NCI-H2227 (cell line): ENCODE measurements at regions not wholly inside any gene's neighbourhood (a gene's known extent, or its start where the extent isn't known, plus 50 kb on each side); places are given as distances from the start of the nearest gene placed in this dataset.
"Not testable (repeated sequence)": the region's sequence is repeated elsewhere in the genome, so short reads cannot be mapped to it uniquely, and the experiment has no call there.

Experiments used
- DNase-seq: peaks from one replicate; lab custom pipeline; 2025; ENCODE audit not compliant: unreplicated experiment; lab: John Stamatoyannopoulos, UW

GRCh38 chr1:229002451-229002960, 267.2 kb downstream of the RHOU start:
- no peak for DNase-seq

- no peak for DNase-seq
These were observed 267.5 kb upstream of the RAB4A start for GRCh38 chr1:229003233-229004031.

- no peak for DNase-seq
These were observed 266.7 kb upstream of the RAB4A start for GRCh38 chr1:229004066-229004833.

- DNase-seq: no peak
These were observed 265.8 kb upstream of the RAB4A start for GRCh38 chr1:229005097-229005496.

GRCh38 chr1:229005556-229005955, 265.4 kb upstream of the RAB4A start:
- no peak for DNase-seq

DNA sequence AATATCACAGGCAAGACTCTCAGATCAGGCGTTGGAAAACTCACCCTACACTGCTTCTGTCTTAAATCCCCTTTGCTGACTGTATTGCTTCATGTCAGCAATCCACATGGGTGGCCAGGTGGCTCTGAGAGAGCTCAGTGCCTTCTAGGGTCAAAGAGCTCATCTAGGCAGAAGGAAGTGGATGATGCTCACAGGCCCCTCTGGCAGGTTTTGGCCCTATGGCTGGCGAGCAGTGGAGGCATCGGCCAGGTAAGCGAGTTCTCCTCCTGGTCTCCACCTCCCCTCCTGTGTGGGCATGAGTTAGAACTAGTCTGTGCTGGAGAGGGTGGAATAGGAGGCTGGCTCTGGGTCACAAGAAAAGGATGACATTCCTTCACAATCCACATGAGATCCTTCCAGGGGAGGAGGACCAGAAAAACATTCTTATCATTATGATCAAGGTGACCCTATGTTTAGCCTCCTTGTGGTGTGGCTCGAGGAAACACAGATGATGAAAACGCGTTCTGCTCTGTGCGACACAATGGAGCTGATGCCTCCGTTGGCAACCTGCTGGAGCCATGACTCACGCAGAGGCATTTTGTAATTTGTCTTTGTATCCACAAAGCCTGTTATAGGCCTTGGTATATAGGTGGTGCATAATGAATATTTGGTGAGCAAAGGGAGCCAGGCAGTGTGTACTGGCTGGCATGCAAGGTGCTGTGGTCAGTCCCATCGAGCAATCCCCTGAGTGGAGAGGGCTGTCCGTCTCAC, 264.6 kb upstream of the RAB4A start:
- DNase-seq: no peak

DNA sequence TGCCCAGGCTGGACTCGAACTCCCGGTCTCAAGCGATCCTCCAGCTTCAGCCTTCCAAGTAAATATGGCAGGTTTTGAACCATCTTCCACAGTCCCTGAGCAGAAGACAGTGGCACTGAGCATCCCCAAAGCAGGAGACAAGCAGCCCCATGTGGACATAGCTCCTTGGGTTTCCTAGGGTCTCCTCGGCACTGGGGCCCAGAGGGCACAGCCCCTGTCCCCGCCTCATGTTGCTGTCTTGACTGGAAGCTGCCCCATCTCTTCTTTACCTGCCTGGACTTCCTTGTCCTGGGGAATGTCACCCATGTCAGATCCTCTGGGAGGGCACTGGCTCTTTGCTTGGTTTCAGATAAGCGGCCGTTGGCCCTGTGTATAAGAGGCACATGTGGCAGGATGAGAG, 263.7 kb upstream of the RAB4A start:
- no peak for DNase-seq

DNA sequence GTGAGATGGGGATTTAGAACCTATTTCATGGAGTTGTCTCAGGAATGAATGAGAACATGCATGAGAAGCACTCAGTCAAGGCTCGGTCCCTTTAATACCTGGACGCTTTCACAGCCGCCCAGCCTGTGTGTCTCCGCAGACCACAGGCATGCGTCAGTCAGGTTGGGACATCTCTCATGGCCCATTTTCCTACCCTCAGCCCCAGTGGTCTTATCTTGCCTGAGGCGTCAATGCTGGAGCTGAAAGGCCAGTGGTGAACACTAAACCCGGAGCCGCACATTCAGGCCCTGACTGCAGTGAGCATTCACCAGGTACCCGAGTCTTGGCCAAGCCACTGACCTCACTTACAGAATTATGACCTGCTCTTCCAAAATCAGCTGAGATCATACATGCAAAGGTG, 263.2 kb upstream of the RAB4A start:
- DNase-seq: no peak

GRCh38 chr1:229008347-229008746, 262.6 kb upstream of the RAB4A start:
- not testable (repeated sequence) for DNase-seq

- no peak for DNase-seq
These were observed 259.9 kb upstream of the RAB4A start for GRCh38 chr1:229011022-229011421.

DNA sequence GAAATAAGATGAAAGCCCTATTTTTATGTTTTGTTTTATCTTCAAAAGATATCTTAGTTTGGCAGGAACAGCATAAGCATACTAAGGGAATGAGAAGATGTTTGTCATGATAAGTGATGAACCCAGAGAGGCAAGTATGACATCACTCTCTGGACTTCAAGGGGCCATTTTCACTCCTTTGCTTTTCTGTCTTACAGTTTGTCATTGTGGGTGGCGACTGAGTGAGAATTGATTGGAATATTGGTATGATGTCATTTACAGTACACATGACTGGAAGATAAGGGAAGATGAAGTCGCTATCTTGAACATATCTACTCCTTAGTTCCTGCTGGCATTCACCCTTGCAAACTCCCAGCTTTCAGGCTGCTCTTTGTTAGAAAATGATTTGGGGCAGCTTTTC, 258.1 kb upstream of the RAB4A start:
- DNase-seq: no peak

- no peak for DNase-seq
These were observed 256.9 kb upstream of the RAB4A start for GRCh38 chr1:229013981-229014380.

- no peak for DNase-seq
These were observed 255.1 kb upstream of the RAB4A start for GRCh38 chr1:229015806-229016205.

GRCh38 chr1:229017091-229017490, 253.8 kb upstream of the RAB4A start:
- no peak for DNase-seq

DNA sequence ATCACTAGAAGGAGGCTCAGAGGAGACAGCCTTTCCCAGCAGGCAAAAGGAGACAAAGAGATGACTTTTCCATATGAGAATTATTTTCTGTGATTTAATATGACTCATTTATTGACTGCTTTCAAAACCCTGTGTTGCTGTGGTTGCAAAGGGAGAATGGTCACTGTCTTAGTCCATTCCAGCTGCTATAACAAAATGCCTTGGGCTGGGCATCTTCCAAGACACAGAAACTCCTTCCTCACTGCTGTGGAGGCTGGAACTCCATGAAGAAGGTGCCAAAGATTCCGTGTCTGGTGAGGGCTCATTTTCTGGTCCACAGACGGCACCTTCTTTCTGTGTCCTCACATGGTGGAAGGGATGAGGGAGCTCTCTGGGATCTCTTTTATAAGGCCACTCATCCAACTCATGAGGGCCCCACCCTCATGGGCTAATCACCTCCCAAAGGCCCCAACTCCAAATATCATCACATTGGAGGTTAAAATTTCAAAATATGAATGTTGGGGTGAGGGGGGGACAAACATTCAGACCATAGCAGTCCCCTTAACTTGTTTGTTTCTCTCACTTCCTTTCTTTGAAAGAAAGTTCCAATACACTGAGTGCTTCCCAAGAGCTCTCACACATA, 252.1 kb upstream of the RAB4A start:
- no peak for DNase-seq

GRCh38 chr1:229019663-229020271, 251.1 kb upstream of the RAB4A start:
- no peak for DNase-seq

GRCh38 chr1:229021034-229021433, 249.9 kb upstream of the RAB4A start:
- not testable (repeated sequence) for DNase-seq

- peak; percentile 57 for DNase-seq
These were observed 248.1 kb upstream of the RAB4A start for GRCh38 chr1:229022595-229023333.

GRCh38 chr1:229023651-229024300, 247.1 kb upstream of the RAB4A start:
- DNase-seq: no peak
